COR-L47 (cell line): ENCODE measurements at regions not wholly inside any gene's neighbourhood (a gene's known extent, or its start where the extent isn't known, plus 50 kb on each side); places are given as distances from the start of the nearest gene placed in this dataset.

Experiments used
- DNase-seq: peaks from one replicate; lab custom pipeline; 2025; lab: John Stamatoyannopoulos, UW

GRCh38 chr7:9854605-9855004 lies 1119.1 kb upstream of the PHF14 start:
- DNase-seq, result no peak

GRCh38 chr7:9856668-9857067 lies 1117.0 kb upstream of the PHF14 start:
- DNase-seq, result no peak

GRCh38 chr7:9863545-9863944 lies 1110.1 kb upstream of the PHF14 start:
- DNase-seq, result no peak

- no peak for DNase-seq
These were observed 1104.5 kb upstream of the PHF14 start for GRCh38 chr7:9869151-9869550.

GRCh38 chr7:9869566-9869965 lies 1104.1 kb upstream of the PHF14 start:
- DNase-seq, result no peak

- no peak for DNase-seq
These were observed 1103.0 kb upstream of the PHF14 start for GRCh38 chr7:9870674-9871073.

- DNase-seq, result no peak
These were observed 1099.5 kb upstream of the PHF14 start for GRCh38 chr7:9874182-9874581.

- no peak for DNase-seq
These were observed 1097.6 kb upstream of the PHF14 start for GRCh38 chr7:9876053-9876452.

GRCh38 chr7:9889554-9889953 lies 1084.1 kb upstream of the PHF14 start:
- no peak for DNase-seq

GRCh38 chr7:9890092-9890491 lies 1083.6 kb upstream of the PHF14 start:
- no peak for DNase-seq

GRCh38 chr7:9891056-9891455 lies 1082.6 kb upstream of the PHF14 start:
- no peak for DNase-seq

GRCh38 chr7:9900339-9900738 lies 1073.3 kb upstream of the PHF14 start:
- no peak for DNase-seq

- no peak for DNase-seq
These were observed 1052.3 kb upstream of the PHF14 start for GRCh38 chr7:9921326-9921725.

GRCh38 chr7:9937944-9938631 lies 1035.6 kb upstream of the PHF14 start:
- DNase-seq, result peak; percentile 18

GRCh38 chr7:9939176-9939575 lies 1034.5 kb upstream of the PHF14 start:
- no peak for DNase-seq

GRCh38 chr7:9945131-9945530 lies 1028.5 kb upstream of the PHF14 start:
- no peak for DNase-seq

- peak; percentile 7 for DNase-seq
These were observed 1027.8 kb upstream of the PHF14 start for GRCh38 chr7:9945857-9946256.

GRCh38 chr7:9955138-9955537 lies 1018.5 kb upstream of the PHF14 start:
- no peak for DNase-seq

- DNase-seq, result no peak
These were observed 1015.2 kb upstream of the PHF14 start for GRCh38 chr7:9958486-9958885.

GRCh38 chr7:9960460-9960859 lies 1013.2 kb upstream of the PHF14 start:
- DNase-seq, result no peak

- DNase-seq, result no peak
These were observed 1012.3 kb upstream of the PHF14 start for GRCh38 chr7:9961161-9961922.

- DNase-seq, result no peak
These were observed 1010.9 kb upstream of the PHF14 start for GRCh38 chr7:9962742-9963141.
